Transverse colon (tissue), 4 donors: ENCODE measurements at regions not wholly inside any gene's neighbourhood (a gene's known extent, or its start where the extent isn't known, plus 50 kb on each side); places are given as distances from the start of the nearest gene placed in this dataset.

Source experiments
- DNase-seq: peaks from one replicate; pipeline ENCODE4 v3.0.0-alpha.2; 2019
- H3K27ac ChIP-seq, 4 donors: fragments of 200-600 bp; sonication (generic); 2 replicates each; pipeline ENCODE4 v1.5.1; 2016 to 2018; ENCODE audit warnings: inconsistent platforms in 4 of 4
- H3K27me3 ChIP-seq: fragments of 200-600 bp; sonication (generic); 2 replicates; pipeline ENCODE4 v1.5.1; 2017; ENCODE audit warnings: inconsistent platforms
- H3K36me3 ChIP-seq, 4 donors: fragments of 200-600 bp; sonication (generic); 2 replicates each; pipeline ENCODE4 v1.5.1; 2017 to 2019; ENCODE audit warnings: inconsistent platforms in 4 of 4
- H3K4me1 ChIP-seq, 4 donors: fragments of 200-600 bp; sonication (generic); 2 replicates each; pipeline ENCODE4 v1.5.1; 2017 to 2020; ENCODE audit warnings: inconsistent platforms in 4 of 4
- H3K4me3 ChIP-seq, 4 donors: fragments of 200-600 bp; sonication (generic); 1 replicate in 1 of 4; 2 replicates in 3 of 4; pipeline versions ENCODE4 v1.5.1 to v1.6.1; 2017 to 2019; ENCODE audit warnings: inconsistent platforms in 4 of 4
- H3K9me3 ChIP-seq, 2 donors: fragments of 200-600 bp; sonication (generic); 2 replicates each; pipeline ENCODE4 v1.5.1; 2017 to 2019; ENCODE audit warnings: inconsistent platforms in 2 of 2
- CTCF ChIP-seq, 5 experiments: fragments of 200-600 bp in 3 of 5; fragments of 450-650 bp in 2 of 5; sonication (generic) in 3 of 5; IDR thresholded peaks; 1 replicate in 2 of 5; 2 replicates in 3 of 5; pipeline ENCODE4 v1.5.1; 2016 to 2017; ENCODE audit warnings: antibody characterized with exemption in 5 of 5, inconsistent platforms in 3 of 5, mild to moderate bottlenecking in 2 of 5, moderate library complexity in 1 of 5
- EP300 ChIP-seq: sonication (generic); formaldehyde crosslinking; IDR thresholded peaks from one replicate; pipeline ENCODE4 v1.6.1; 2017; ENCODE audit warnings: antibody characterized with exemption, low read depth
- POLR2A ChIP-seq: fragments of 450-650 bp; IDR thresholded peaks from one replicate; pipeline ENCODE4 v1.6.1; 2016; ENCODE audit warnings: antibody characterized with exemption, mild to moderate bottlenecking, moderate library complexity
- POLR2AphosphoS5 ChIP-seq, 3 donors: sonication (generic); formaldehyde crosslinking; IDR thresholded peaks; one replicate each; pipeline ENCODE4 v1.6.1; 2016; ENCODE audit warnings: antibody characterized with exemption in 3 of 3
- WGBS, 2 donors: methylation state at CpG; one replicate each; pipeline ENCODE4 v1.1.5; 2018; ENCODE audit warnings: low coverage in 1 of 2; 5-methylcytosine and 5-hydroxymethylcytosine counted together
- in situ Hi-C, 4 donors: fragments of 200-750 bp; cut with MboI; loops; one replicate each; pipeline versions ENCODE4 v1.15.0 to v1.15.1; 2017; ENCODE audit warnings: low sequenced_read_pairs in 3 of 4, low pct_ligation_motif_present in 1 of 4, low pct_unique_long_range_greater_than_20kb in 1 of 4
- intact Hi-C: fragments of 100-400 bp; cut with DNase I; formaldehyde crosslinking; loops from one replicate; pipeline ENCODE4 v1.15.1; 2023; ENCODE audit warnings: low total_unique reads

GRCh38 chr4:20341134-20341738, 89.5 kb downstream of the SLIT2 start:
- Histone ChIP-seq H3K27ac (no peak overlapping the region), H3K36me3 (no peaks in the 10 kb centered on the region), H3K9me3 (no peaks in the 10 kb centered on the region), H3K27me3 (no peaks in the 10 kb centered on the region), H3K4me1 (no peaks in the 10 kb centered on the region), H3K4me3 (no peak overlapping the region)
- TF ChIP-seq POLR2A, result no peak
- TF ChIP-seq POLR2AphosphoS5 (IDR thresholded peaks at IDR 0.05), result no peak
- no peak for TF ChIP-seq CTCF (IDR thresholded peaks at IDR 0.05)
- no peak for TF ChIP-seq EP300
- WGBS, 2 donors, result 60 to 69% methylated on average over 4 to 5 of the region's 5 CpGs
- in situ Hi-C loops, result no loop called here
- DNase-seq, result no peak
- intact Hi-C loops, result no loop called here

GRCh38 chr4:20347531-20347930, 95.8 kb downstream of the SLIT2 start:
- in situ Hi-C loops (no loop called here), intact Hi-C loops (no loop called here)
- H3K4me3 ChIP-seq, result no peak overlapping the region
- TF ChIP-seq POLR2AphosphoS5 (IDR thresholded peaks at IDR 0.05) (no peak), EP300 (no peak), CTCF (IDR thresholded peaks at IDR 0.05) (no peak), POLR2A (no peak)
- no peaks in the 10 kb centered on the region for H3K36me3 ChIP-seq
- H3K9me3 ChIP-seq, result no peaks in the 10 kb centered on the region
- no peak overlapping the region for H3K27ac ChIP-seq
- DNase-seq, result no peak
- no peaks in the 10 kb centered on the region for H3K27me3 ChIP-seq
- 72 to 90% methylated on average over 2 of the region's 2 CpGs for WGBS, 2 donors
- H3K4me1 ChIP-seq, result no peaks in the 10 kb centered on the region

- intact Hi-C loops (no loop called here), in situ Hi-C loops (no loop called here)
- WGBS, 2 donors, result 49 to 80% methylated on average over 4 to 6 of the region's 6 CpGs
- H3K4me1 ChIP-seq, result no peaks in the 10 kb centered on the region
- no peaks in the 10 kb centered on the region for H3K36me3 ChIP-seq
- no peak overlapping the region for H3K4me3 ChIP-seq
- DNase-seq, result no peak
- TF ChIP-seq POLR2AphosphoS5 (IDR thresholded peaks at IDR 0.05), result no peak
- no peak for TF ChIP-seq EP300
- TF ChIP-seq CTCF (IDR thresholded peaks at IDR 0.05), result no peak
- no peak for TF ChIP-seq POLR2A
- no peaks in the 10 kb centered on the region for H3K9me3 ChIP-seq
- no peak overlapping the region for H3K27ac ChIP-seq
- H3K27me3 ChIP-seq, result no peaks in the 10 kb centered on the region
Observed at GRCh38 chr4:20348411-20348810, 96.7 kb downstream of the SLIT2 start.

GRCh38 chr4:20351360-20352162, 99.9 kb downstream of the SLIT2 start:
- DNase-seq, result no peak
- TF ChIP-seq EP300, result no peak
- no peak for TF ChIP-seq CTCF (IDR thresholded peaks at IDR 0.05)
- TF ChIP-seq POLR2A, result no peak
- TF ChIP-seq POLR2AphosphoS5 (IDR thresholded peaks at IDR 0.05), result no peak
- no peak overlapping the region for H3K4me3 ChIP-seq
- H3K27ac ChIP-seq, result no peak overlapping the region
- WGBS, 2 donors, result 62 to 75% methylated on average over 1 to 2 of the region's 2 CpGs
- no peaks in the 10 kb centered on the region for H3K36me3 ChIP-seq
- no peaks in the 10 kb centered on the region for H3K4me1 ChIP-seq
- H3K9me3 ChIP-seq, result no peaks in the 10 kb centered on the region
- intact Hi-C loops, result no loop called here
- in situ Hi-C loops, result no loop called here
- H3K27me3 ChIP-seq, result no peaks in the 10 kb centered on the region
